Tongue (tissue), 1 donor: ENCODE measurements at regions not wholly inside any gene's neighbourhood (a gene's known extent, or its start where the extent isn't known, plus 50 kb on each side); places are given as distances from the start of the nearest gene placed in this dataset.

ENCODE experiments used
- DNase-seq: peaks from one replicate; pipeline ENCODE4 v3.0.0-alpha.2; 2015

- no peak for DNase-seq
These were observed 212.7 kb upstream of the FMR1 start for GRCh38 chrX:147699061-147699460.

GRCh38 chrX:147710301-147710700 is 201.4 kb upstream of the FMR1 start:
- DNase-seq: no peak

- DNase-seq: no peak
These were observed 178.3 kb upstream of the FMR1 start for GRCh38 chrX:147733369-147733768.

- DNase-seq: no peak
These were observed 176.4 kb upstream of the FMR1 start for GRCh38 chrX:147735364-147735763.

- no peak for DNase-seq
These were observed 175.7 kb upstream of the FMR1 start for GRCh38 chrX:147736045-147736444.

GRCh38 chrX:147737690-147738089 is 174.0 kb upstream of the FMR1 start:
- DNase-seq: no peak

- DNase-seq: no peak
These were observed 173.5 kb upstream of the FMR1 start for GRCh38 chrX:147738265-147738664.

- DNase-seq: no peak
These were observed 172.5 kb upstream of the FMR1 start for GRCh38 chrX:147739196-147739595.

- DNase-seq: no peak
These were observed 169.9 kb upstream of the FMR1 start for GRCh38 chrX:147741776-147742175.

- DNase-seq: peak; percentile 0
These were observed 162.4 kb upstream of the FMR1 start for GRCh38 chrX:147749308-147749707.

GRCh38 chrX:147757750-147758149 is 154.0 kb upstream of the FMR1 start:
- DNase-seq: no peak

GRCh38 chrX:147763131-147763530 is 148.6 kb upstream of the FMR1 start:
- no peak for DNase-seq

GRCh38 chrX:147764868-147765267 is 146.9 kb upstream of the FMR1 start:
- DNase-seq: no peak

- DNase-seq: no peak
These were observed 140.9 kb upstream of the FMR1 start for GRCh38 chrX:147770858-147771257.

GRCh38 chrX:147776988-147777387 is 134.7 kb upstream of the FMR1 start:
- DNase-seq: no peak

- no peak for DNase-seq
These were observed 132.5 kb upstream of the FMR1 start for GRCh38 chrX:147779173-147779572.

- DNase-seq: no peak
These were observed 129.9 kb upstream of the FMR1 start for GRCh38 chrX:147781844-147782243.

- peak; percentile 15 for DNase-seq
These were observed 122.9 kb upstream of the FMR1 start for GRCh38 chrX:147788641-147789350.

GRCh38 chrX:147800663-147801062 is 111.1 kb upstream of the FMR1 start:
- DNase-seq: no peak

GRCh38 chrX:147803948-147804347 is 107.8 kb upstream of the FMR1 start:
- DNase-seq: peak; percentile 61

GRCh38 chrX:147811803-147812202 is 99.9 kb upstream of the FMR1 start:
- no peak for DNase-seq

GRCh38 chrX:147827070-147827469 is 84.6 kb upstream of the FMR1 start:
- DNase-seq: no peak

- DNase-seq: no peak
These were observed 83.0 kb upstream of the FMR1 start for GRCh38 chrX:147828719-147829118.

GRCh38 chrX:147832707-147833348 is 78.9 kb upstream of the FMR1 start:
- no peak for DNase-seq
